ENCODE measurements at regions not wholly inside any gene's neighbourhood (a gene's known extent, or its start where the extent isn't known, plus 50 kb on each side); places are given as distances from the start of the nearest gene placed in this dataset.

- Histone ChIP-seq H3K27me3 (ENCODE audit: low read depth) (no peaks in the 10 kb centered on the region), H3K4me3 (no peak overlapping the region), H3K9me3 (replicated peaks) (peaks cover 11% of the 10 kb centered on the region), H3K36me3 (no peaks in the 10 kb centered on the region), H3K27ac (replicated peaks) (no peak overlapping the region), H3K4me1 (no peaks in the 10 kb centered on the region)
- intact Hi-C loops (cut with micrococcal nuclease): no loop called here
- no peak for DNase-seq
- TF ChIP-seq CTCF (IDR thresholded peaks at IDR 0.05; ENCODE audit: borderline replicate concordance): no peak
Observed at GRCh38 chr3:86208772-86209171, 782.2 kb downstream of the VGLL3 start.

- intact Hi-C loops (cut with micrococcal nuclease): no loop called here
- Histone ChIP-seq H3K9me3 (replicated peaks) (peaks cover 6% of the 10 kb centered on the region), H3K36me3 (no peaks in the 10 kb centered on the region), H3K4me3 (no peak overlapping the region), H3K27ac (replicated peaks) (no peak overlapping the region), H3K27me3 (ENCODE audit: low read depth) (no peaks in the 10 kb centered on the region), H3K4me1 (no peaks in the 10 kb centered on the region)
- no peak for DNase-seq
- TF ChIP-seq CTCF (IDR thresholded peaks at IDR 0.05; ENCODE audit: borderline replicate concordance): no peak
Observed at GRCh38 chr3:86182606-86183005, 808.3 kb downstream of the VGLL3 start.

GRCh38 chr3:86180696-86181095, 810.3 kb downstream of the VGLL3 start:
- Histone ChIP-seq H3K27me3 (ENCODE audit: low read depth) (no peaks in the 10 kb centered on the region), H3K4me1 (no peaks in the 10 kb centered on the region), H3K27ac (replicated peaks) (no peak overlapping the region), H3K4me3 (no peak overlapping the region), H3K9me3 (replicated peaks) (peaks cover 6% of the 10 kb centered on the region), H3K36me3 (no peaks in the 10 kb centered on the region)
- DNase-seq: no peak
- no peak for TF ChIP-seq CTCF (IDR thresholded peaks at IDR 0.05; ENCODE audit: borderline replicate concordance)
- intact Hi-C loops (cut with micrococcal nuclease): no loop called here

DNA sequence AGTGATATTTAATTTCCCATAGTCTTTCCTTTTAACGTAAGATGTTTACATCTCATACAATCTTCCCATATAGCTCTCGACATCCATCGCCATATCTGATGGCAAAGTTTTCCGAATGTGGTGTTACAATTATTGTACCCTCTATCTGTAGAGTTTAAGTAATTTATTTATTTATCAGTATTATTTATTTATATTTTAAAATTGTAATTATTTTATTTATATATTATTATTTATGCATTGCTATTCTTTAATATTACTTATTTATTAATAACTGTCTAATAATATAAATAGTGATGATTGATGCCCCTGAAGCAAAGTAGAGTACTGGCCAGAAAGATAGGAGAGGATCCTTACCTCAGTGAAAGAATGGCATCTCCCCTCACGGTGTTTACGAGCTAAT, 812.9 kb downstream of the VGLL3 start:
- Histone ChIP-seq H3K9me3 (replicated peaks) (no peaks in the 10 kb centered on the region), H3K27ac (replicated peaks) (no peak overlapping the region), H3K27me3 (ENCODE audit: low read depth) (no peaks in the 10 kb centered on the region), H3K36me3 (no peaks in the 10 kb centered on the region), H3K4me1 (no peaks in the 10 kb centered on the region), H3K4me3 (no peak overlapping the region)
- no peak for TF ChIP-seq CTCF (IDR thresholded peaks at IDR 0.05; ENCODE audit: borderline replicate concordance)
- intact Hi-C loops (cut with micrococcal nuclease): no loop called here
- DNase-seq: no peak

DNA sequence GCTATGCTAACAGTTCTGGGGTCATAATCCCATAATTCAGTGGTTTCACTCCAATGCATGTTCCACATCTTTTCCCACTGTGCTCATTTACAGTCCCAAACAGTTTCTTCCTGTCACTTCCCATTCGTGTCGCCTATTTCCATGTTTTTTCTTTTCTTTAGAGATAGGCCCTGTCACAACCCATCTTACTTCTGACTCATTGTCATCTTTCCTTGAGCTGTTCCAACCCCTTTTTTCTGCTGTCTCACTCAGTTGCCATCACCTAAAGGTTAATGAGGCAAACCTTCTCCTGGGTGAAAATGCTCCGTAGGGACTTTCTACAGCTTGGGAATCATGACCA, 814.5 kb downstream of the VGLL3 start:
- no peak for DNase-seq
- no peak for TF ChIP-seq CTCF (IDR thresholded peaks at IDR 0.05; ENCODE audit: borderline replicate concordance)
- intact Hi-C loops (cut with micrococcal nuclease): no loop called here
- no peaks in the 10 kb centered on the region for H3K27me3 ChIP-seq (ENCODE audit: low read depth)
- no peaks in the 10 kb centered on the region for H3K36me3 ChIP-seq
- no peak overlapping the region for H3K27ac ChIP-seq (replicated peaks)
- no peaks in the 10 kb centered on the region for H3K9me3 ChIP-seq (replicated peaks)
- H3K4me3 ChIP-seq: no peak overlapping the region
- H3K4me1 ChIP-seq: no peaks in the 10 kb centered on the region

Data from left ventricle myocardium inferior (tissue), 1 donor.